Progenitor cell of endocrine pancreas (in vitro differentiated cells): ENCODE measurements at regions not wholly inside any gene's neighbourhood (a gene's known extent, or its start where the extent isn't known, plus 50 kb on each side); places are given as distances from the start of the nearest gene placed in this dataset.

ENCODE experiments used
- DNase-seq: peaks from one replicate; pipeline ENCODE4 v3.0.0; 2021; ENCODE audit warnings: low spot score; ENCODE audit not compliant: unreplicated experiment
- H3K27ac Mint-ChIP-seq: 2 replicates; pipeline ENCODE4 v1.8.0; 2021; ENCODE audit warnings: mild to moderate bottlenecking, moderate library complexity, mixed read lengths
- H3K27me3 Mint-ChIP-seq: 2 replicates; pipeline ENCODE4 v1.8.0; 2021; ENCODE audit warnings: mixed read lengths
- H3K36me3 Mint-ChIP-seq: 2 replicates; pipeline ENCODE4 v1.8.0; 2022; ENCODE audit warnings: mixed read lengths; ENCODE audit not compliant: insufficient read depth
- H3K4me1 Mint-ChIP-seq: 2 replicates; pipeline ENCODE4 v1.8.0; 2021; ENCODE audit warnings: low read depth, mixed read lengths
- H3K4me3 Mint-ChIP-seq: 2 replicates; pipeline ENCODE4 v1.8.0; 2021; ENCODE audit warnings: low read depth, mild to moderate bottlenecking, moderate library complexity, mixed read lengths
- H3K9me3 Mint-ChIP-seq: 2 replicates; pipeline ENCODE4 v1.8.0; 2021; ENCODE audit warnings: low read depth, mixed read lengths
- TF ChIP-seq, protein P1 (sequence below): fragments of 200-600 bp; sonication (generic); IDR thresholded peaks from one replicate; pipeline ENCODE4 v1.5.0; 2021; ENCODE audit warnings: antibody characterized with exemption, mild to moderate bottlenecking; ENCODE audit not compliant: unreplicated experiment

DNA sequence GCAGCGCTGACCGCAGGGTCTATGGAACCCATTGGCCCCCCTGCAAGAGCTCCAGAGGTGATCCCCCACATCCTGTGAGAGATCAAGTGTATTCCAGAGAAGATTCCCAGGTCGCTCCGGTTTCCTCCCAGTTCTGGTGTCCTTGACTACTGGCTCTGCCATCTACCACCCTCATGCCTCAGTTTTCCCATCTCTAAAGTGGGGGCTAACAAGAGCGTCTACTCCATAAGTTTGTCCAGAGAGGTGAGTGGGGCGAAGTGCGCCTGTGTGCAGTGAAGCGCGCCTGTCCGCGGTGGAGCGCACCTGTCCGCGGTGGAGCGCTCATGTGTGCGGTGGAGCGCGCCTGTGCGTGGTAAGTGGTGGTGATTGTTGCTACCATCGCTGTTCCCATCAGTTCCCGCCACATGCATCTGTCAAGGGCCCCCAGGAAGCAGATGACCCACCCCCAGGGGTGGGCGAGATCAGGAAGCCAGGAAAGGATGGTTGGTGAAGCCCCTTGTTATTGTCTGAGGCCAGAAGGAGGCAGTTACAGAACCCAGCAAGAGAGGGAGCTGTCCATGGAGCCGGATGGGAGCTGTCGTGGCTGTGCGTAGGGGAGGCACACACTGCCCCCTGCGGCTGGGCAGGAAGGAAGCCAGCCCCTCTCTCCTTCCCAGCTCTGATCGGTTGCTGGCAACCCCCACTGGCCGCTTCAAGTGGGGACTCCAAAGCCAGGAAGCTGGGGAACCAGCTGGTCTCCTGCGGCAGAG lies 73.2 kb upstream of the FGF3 start:
- Mint-ChIP-seq H3K36me3 (no peaks in the 10 kb centered on the region), H3K4me3 (no peak overlapping the region), H3K9me3 (no peaks in the 10 kb centered on the region), H3K27ac (no peak overlapping the region), H3K4me1 (peaks cover 8% of the 10 kb centered on the region), H3K27me3 (peaks cover 13% of the 10 kb centered on the region)
- TF ChIP-seq, protein P1, sequence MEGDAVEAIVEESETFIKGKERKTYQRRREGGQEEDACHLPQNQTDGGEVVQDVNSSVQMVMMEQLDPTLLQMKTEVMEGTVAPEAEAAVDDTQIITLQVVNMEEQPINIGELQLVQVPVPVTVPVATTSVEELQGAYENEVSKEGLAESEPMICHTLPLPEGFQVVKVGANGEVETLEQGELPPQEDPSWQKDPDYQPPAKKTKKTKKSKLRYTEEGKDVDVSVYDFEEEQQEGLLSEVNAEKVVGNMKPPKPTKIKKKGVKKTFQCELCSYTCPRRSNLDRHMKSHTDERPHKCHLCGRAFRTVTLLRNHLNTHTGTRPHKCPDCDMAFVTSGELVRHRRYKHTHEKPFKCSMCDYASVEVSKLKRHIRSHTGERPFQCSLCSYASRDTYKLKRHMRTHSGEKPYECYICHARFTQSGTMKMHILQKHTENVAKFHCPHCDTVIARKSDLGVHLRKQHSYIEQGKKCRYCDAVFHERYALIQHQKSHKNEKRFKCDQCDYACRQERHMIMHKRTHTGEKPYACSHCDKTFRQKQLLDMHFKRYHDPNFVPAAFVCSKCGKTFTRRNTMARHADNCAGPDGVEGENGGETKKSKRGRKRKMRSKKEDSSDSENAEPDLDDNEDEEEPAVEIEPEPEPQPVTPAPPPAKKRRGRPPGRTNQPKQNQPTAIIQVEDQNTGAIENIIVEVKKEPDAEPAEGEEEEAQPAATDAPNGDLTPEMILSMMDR, result no peak
- no peak for DNase-seq

DNA sequence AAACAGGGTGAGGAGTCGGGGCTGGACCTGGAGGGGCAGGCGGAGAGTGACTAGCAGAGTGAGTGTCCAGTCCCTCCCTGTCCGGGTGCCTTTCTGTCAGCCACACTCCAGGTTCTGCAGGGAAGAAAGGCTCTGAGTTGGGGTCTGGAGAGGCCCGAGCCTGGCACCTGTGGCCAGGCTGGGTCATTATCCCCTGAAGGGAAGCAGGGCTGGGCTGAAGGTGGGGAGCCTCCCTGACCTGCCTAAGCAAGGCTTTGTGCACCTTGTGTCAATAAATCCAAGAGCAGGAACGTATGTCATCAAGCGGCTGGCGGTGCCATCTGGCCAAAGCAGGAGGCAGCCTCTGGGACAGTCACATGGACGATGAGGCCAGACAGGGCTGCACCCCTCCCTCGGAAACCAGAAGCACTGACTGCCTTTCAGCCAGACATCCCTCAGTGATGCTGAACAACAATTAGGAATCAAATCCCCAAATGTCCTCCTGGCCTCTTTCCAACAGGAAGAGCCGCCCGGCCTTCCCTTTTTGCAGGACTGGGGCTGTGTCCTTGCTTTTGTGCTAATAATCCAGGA lies 73.9 kb upstream of the FGF3 start:
- peaks cover 6% of the 10 kb centered on the region for H3K9me3 Mint-ChIP-seq
- peaks cover 13% of the 10 kb centered on the region for H3K27me3 Mint-ChIP-seq
- no peak for DNase-seq
- no peak overlapping the region for H3K4me3 Mint-ChIP-seq
- TF ChIP-seq, protein P1, result no peak
- H3K4me1 Mint-ChIP-seq, result peaks cover 8% of the 10 kb centered on the region
- no peak overlapping the region for H3K27ac Mint-ChIP-seq
- H3K36me3 Mint-ChIP-seq, result no peaks in the 10 kb centered on the region

DNA sequence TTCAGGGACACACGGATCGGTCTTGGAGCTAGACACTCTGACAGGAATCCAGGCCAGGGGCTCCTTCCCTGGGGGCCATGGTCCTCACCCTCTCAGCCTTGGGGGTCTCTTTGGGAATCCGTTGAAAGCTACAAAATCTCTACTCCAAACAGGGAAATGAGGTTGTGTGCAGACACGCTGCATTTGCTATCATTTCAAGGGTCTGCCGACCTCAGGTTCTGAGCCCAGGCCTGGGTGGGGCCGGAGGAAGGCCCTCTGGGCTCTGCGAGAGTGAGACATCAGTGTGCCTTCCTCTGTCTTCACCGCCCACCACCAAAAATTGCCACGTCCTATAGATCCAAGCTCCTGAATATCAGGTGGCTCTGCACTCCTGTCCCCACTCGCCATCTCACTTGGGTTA lies 74.4 kb upstream of the FGF3 start:
- Mint-ChIP-seq H3K9me3 (peaks cover 8% of the 10 kb centered on the region), H3K4me1 (peaks cover 8% of the 10 kb centered on the region), H3K4me3 (no peak overlapping the region), H3K36me3 (no peaks in the 10 kb centered on the region), H3K27me3 (peaks cover 13% of the 10 kb centered on the region), H3K27ac (no peak overlapping the region)
- TF ChIP-seq, protein P1, result no peak
- no peak for DNase-seq

DNA sequence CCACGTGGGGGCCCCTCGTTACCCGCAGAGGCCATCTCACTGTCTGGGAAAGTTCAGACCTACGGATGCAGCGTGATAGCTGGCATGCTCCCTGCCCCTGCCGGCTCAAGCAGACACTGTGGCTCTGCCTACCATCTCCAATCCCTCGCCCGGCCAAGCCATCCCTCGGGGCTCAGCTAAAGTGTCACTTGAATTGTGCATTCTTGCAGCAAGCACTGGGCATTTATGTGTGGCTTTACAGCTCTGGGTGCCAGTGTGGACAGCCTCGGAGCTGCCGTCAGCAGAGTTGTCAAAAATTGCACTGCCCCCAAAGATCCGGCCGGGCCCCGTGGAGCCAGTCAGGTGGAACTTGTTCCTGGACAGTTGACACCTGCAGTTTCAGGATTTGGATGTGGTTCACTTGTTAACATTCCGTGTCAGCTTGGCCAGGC lies 75.0 kb upstream of the FGF3 start:
- Mint-ChIP-seq H3K27me3 (peaks cover 13% of the 10 kb centered on the region), H3K9me3 (peaks cover 8% of the 10 kb centered on the region), H3K4me1 (peaks cover 9% of the 10 kb centered on the region), H3K27ac (no peak overlapping the region), H3K4me3 (no peak overlapping the region), H3K36me3 (no peaks in the 10 kb centered on the region)
- no peak for DNase-seq
- TF ChIP-seq, protein P1, result no peak

DNA sequence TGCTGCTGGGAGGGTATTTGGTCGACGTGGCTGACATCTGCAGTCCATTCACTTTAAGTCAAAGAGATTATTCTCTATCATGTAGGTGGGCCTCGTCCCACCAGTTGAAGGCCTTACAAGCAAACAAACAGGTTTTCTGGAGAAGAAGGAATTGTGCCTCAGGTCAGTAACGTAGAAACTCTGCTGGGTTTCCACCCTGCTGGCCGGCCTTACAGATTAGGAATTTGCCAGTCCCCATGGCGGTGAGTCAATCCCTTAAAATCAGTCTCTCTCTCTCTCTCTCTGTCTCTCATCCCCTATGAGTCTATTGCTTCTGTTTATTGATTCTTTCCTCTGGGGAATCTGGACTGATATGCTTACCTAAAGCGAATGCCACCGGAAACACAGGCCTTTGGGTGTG lies 75.4 kb upstream of the FGF3 start:
- TF ChIP-seq, protein P1, result no peak
- DNase-seq, result no peak
- peaks cover 12% of the 10 kb centered on the region for H3K27me3 Mint-ChIP-seq
- no peak overlapping the region for H3K27ac Mint-ChIP-seq
- peaks cover 8% of the 10 kb centered on the region for H3K9me3 Mint-ChIP-seq
- peaks cover 10% of the 10 kb centered on the region for H3K4me1 Mint-ChIP-seq
- no peaks in the 10 kb centered on the region for H3K36me3 Mint-ChIP-seq
- no peak overlapping the region for H3K4me3 Mint-ChIP-seq
